NB4 (cell line): ENCODE measurements at regions not wholly inside any gene's neighbourhood (a gene's known extent, or its start where the extent isn't known, plus 50 kb on each side); places are given as distances from the start of the nearest gene placed in this dataset.

Experiments
- CTCF ChIP-seq: IDR thresholded peaks from one replicate; pipeline ENCODE4 v1.5.1; 2012; ENCODE audit warnings: low read depth, low read length
- MYC ChIP-seq: IDR thresholded peaks from 2 replicates; pipeline ENCODE4 v1.6.1; 2011; ENCODE audit warnings: low read depth, low read length
- POLR2A ChIP-seq: IDR thresholded peaks from 2 replicates; pipeline ENCODE4 v1.6.1; 2011; ENCODE audit warnings: mild to moderate bottlenecking; ENCODE audit not compliant: insufficient read length; ENCODE audit errors: extremely low read depth
- TF ChIP-seq, protein P1 (sequence below): IDR thresholded peaks from 2 replicates; pipeline ENCODE4 v1.6.1; 2011; ENCODE audit warnings: low read depth, low read length

DNA sequence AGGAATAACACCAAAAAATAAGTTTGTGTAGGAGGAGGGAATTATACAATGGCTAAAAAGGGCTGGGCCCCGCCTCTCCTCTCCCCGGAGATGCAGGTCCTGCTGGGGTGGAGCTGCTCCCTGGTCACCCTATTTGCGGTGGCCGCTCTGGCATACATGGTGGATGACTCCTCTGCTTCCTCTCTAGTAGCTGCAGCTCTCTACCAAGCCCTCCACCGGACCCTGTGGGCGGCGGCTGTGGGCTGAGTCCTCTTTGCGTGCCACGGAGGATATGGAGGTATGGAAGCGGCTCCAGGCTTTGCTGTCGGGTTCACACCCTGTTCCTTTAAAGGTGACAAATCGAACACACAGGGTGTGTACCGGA lies 77.1 kb upstream of the SEC11C start:
- TF ChIP-seq CTCF (no peak), POLR2A (no peak), MYC (no peak)
- TF ChIP-seq, protein P1, sequence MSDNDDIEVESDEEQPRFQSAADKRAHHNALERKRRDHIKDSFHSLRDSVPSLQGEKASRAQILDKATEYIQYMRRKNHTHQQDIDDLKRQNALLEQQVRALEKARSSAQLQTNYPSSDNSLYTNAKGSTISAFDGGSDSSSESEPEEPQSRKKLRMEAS: no peak
